Keratinocyte (primary cell): ENCODE measurements at regions not wholly inside any gene's neighbourhood (a gene's known extent, or its start where the extent isn't known, plus 50 kb on each side); places are given as distances from the start of the nearest gene placed in this dataset.

Source experiments
- DNase-seq: peaks from one replicate; pipeline ENCODE4 v3.0.0-alpha.2; 2011; ENCODE audit warnings: low read depth, missing footprints, low spot score
- FAIRE-seq: peaks from 2 replicates; lab custom pipeline; 2011; peaks lifted over from hg19 to GRCh38; lab: Jason Lieb, UNC
- H2AFZ ChIP-seq: 2 replicates; pipeline ENCODE4 v1.6.0; 2012; ENCODE audit warnings: low read length, control low read depth, inconsistent platforms; ENCODE audit not compliant: control insufficient read depth
- H3K27ac ChIP-seq: 2 replicates; pipeline ENCODE4 v1.5.1; 2011; ENCODE audit warnings: low read length; ENCODE audit not compliant: control insufficient read depth, insufficient read depth
- H3K27me3 ChIP-seq: 3 replicates; pipeline ENCODE4 v1.6.0; 2011; ENCODE audit warnings: low read length; ENCODE audit not compliant: control insufficient read depth, insufficient read depth; ENCODE audit errors: extremely low read depth
- H3K36me3 ChIP-seq, 2 experiments: 2 replicates in 1 of 2; 3 replicates in 1 of 2; pipeline ENCODE4 v1.5.1; 2011; ENCODE audit warnings: low read length in 2 of 2, mild to moderate bottlenecking in 1 of 2; ENCODE audit not compliant: control insufficient read depth in 2 of 2, insufficient read depth in 2 of 2; ENCODE audit errors: extremely low read depth in 1 of 2
- H3K4me1 ChIP-seq: 3 replicates; pipeline ENCODE4 v1.5.1; 2011; ENCODE audit warnings: low read length; ENCODE audit not compliant: control insufficient read depth, insufficient read depth; ENCODE audit errors: extremely low read depth
- H3K4me2 ChIP-seq: 3 replicates; pipeline ENCODE4 v1.6.0; 2011; ENCODE audit warnings: low read depth, low read length; ENCODE audit not compliant: control insufficient read depth, insufficient read depth; ENCODE audit errors: extremely low read depth
- H3K4me3 ChIP-seq, 3 experiments: fragments of 200-600 bp in 1 of 3; sonication (generic) in 1 of 3; 2 replicates in 2 of 3; 3 replicates in 1 of 3; pipeline ENCODE4 v1.5.1; 2011 to 2016; ENCODE audit warnings: low read length in 3 of 3, mild to moderate bottlenecking in 3 of 3, control low read depth in 2 of 3, inconsistent platforms in 1 of 3, low read depth in 1 of 3, mixed read lengths in 1 of 3, mixed run types in 1 of 3, moderate library complexity in 1 of 3; ENCODE audit not compliant: control insufficient read depth in 2 of 3, insufficient read depth in 2 of 3; ENCODE audit errors: extremely low read depth in 1 of 3
- H3K79me2 ChIP-seq: 2 replicates; pipeline ENCODE4 v1.6.0; 2012; ENCODE audit warnings: low read length; ENCODE audit not compliant: control insufficient read depth, insufficient read depth
- H3K9ac ChIP-seq: 3 replicates; pipeline ENCODE4 v1.6.0; 2011; ENCODE audit warnings: low read length; ENCODE audit not compliant: control insufficient read depth, insufficient read depth; ENCODE audit errors: extremely low read depth
- H3K9me1 ChIP-seq: 3 replicates; pipeline ENCODE4 v1.6.0; 2011; ENCODE audit warnings: low read length; ENCODE audit not compliant: control insufficient read depth, insufficient read depth; ENCODE audit errors: extremely low read depth
- H3K9me3 ChIP-seq: 2 replicates; pipeline ENCODE4 v1.5.1; 2012; ENCODE audit warnings: low read depth, low read length; ENCODE audit not compliant: control insufficient read depth
- H4K20me1 ChIP-seq: 3 replicates; pipeline ENCODE4 v1.6.0; 2011; ENCODE audit warnings: low read length; ENCODE audit not compliant: control insufficient read depth, insufficient read depth; ENCODE audit errors: extremely low read depth
- EZH2 ChIP-seq: IDR thresholded peaks from one replicate; pipeline ENCODE4 v1.6.1; 2012; ENCODE audit warnings: inconsistent platforms, mild to moderate bottlenecking, low read length, moderate library complexity
- dilution Hi-C: fragments of 300-500 bp; cut with MboI; formaldehyde crosslinking; loops from one replicate; pipeline ENCODE4 v1.7.0; 2020; ENCODE audit warnings: low sequenced_read_pairs; ENCODE audit not compliant: extremely low pct_ligation_motif_present
- TF ChIP-seq, protein P1 (sequence below), 3 experiments: IDR thresholded peaks in 1 of 3; conservative IDR thresholded peaks in 1 of 3; optimal IDR thresholded peaks in 1 of 3; 2 replicates in 2 of 3; 3 replicates in 1 of 3; pipeline versions ENCODE3 to v1.5.1; 2011; ENCODE audit warnings: low read length in 3 of 3, mild to moderate bottlenecking in 3 of 3, moderate library complexity in 2 of 3, control low read depth in 1 of 3, inconsistent platforms in 1 of 3; ENCODE audit not compliant: insufficient read depth in 2 of 3; ENCODE audit errors: extremely low read depth in 1 of 3

DNA sequence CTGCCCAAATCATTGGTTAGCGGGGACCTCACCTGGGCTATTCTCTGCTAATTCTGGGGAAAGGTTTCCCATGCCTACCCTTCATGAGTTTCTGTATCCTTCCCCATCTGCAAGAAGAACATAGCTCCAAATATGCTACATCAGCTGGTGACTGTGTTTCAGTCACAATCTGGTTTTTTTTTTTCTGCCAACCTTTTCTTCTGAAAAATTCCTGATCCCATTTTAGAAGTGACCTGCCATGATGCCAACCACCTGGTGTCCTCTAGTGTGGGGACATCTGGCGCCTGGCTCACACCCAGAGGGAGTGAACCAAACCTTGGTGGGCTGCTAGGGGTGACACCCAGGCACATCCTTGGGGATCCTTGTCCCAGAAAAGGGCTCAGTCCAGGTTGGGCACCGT lies 76.1 kb downstream of the CHRD start:
- TF ChIP-seq EZH2, result no peak
- TF ChIP-seq, protein P1, sequence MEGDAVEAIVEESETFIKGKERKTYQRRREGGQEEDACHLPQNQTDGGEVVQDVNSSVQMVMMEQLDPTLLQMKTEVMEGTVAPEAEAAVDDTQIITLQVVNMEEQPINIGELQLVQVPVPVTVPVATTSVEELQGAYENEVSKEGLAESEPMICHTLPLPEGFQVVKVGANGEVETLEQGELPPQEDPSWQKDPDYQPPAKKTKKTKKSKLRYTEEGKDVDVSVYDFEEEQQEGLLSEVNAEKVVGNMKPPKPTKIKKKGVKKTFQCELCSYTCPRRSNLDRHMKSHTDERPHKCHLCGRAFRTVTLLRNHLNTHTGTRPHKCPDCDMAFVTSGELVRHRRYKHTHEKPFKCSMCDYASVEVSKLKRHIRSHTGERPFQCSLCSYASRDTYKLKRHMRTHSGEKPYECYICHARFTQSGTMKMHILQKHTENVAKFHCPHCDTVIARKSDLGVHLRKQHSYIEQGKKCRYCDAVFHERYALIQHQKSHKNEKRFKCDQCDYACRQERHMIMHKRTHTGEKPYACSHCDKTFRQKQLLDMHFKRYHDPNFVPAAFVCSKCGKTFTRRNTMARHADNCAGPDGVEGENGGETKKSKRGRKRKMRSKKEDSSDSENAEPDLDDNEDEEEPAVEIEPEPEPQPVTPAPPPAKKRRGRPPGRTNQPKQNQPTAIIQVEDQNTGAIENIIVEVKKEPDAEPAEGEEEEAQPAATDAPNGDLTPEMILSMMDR (optimal IDR thresholded peaks at IDR 0.05 in 1 of 3, IDR thresholded peaks at IDR 0.05 in 1 of 3, conservative IDR thresholded peaks at IDR 0.05 in 1 of 3; ENCODE audit: extremely low read depth in 1 of 3, insufficient read depth in 2 of 3, low read length in 3 of 3), result no peak
- FAIRE-seq (no peak), DNase-seq (no peak)
- Histone ChIP-seq H3K27ac (no peak overlapping the region), H3K9ac (no peak overlapping the region), H3K36me3 (no peaks in the 10 kb centered on the region), H3K9me1 (no peaks in the 10 kb centered on the region), H3K27me3 (no peaks in the 10 kb centered on the region), H3K4me3 (no peak overlapping the region), H4K20me1 (no peaks in the 10 kb centered on the region), H2AFZ (no peak overlapping the region), H3K79me2 (no peaks in the 10 kb centered on the region), H3K9me3 (no peaks in the 10 kb centered on the region), H3K4me1 (peaks cover 4% of the 10 kb centered on the region), H3K4me2 (no peak overlapping the region)
- dilution Hi-C loops, result no loop called here

DNA sequence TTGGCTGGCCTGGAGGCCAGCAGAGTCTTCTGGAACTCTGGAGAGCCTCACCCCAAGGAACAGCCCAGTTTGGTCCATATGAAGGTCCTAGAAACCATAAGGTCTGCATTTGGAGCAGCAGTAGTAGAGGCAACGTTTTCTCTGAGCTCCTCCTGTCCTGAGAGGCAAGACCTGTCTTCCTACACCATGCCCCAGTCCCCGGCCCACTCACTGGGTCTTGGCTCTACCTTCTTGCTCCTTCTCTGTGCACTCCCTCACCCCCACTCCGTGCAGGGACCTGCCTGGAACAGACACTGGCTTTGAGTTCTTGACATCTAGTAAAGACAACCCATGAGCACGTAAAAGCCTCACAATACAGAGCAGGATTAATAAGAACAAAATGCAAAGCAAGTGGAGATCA lies 76.6 kb downstream of the CHRD start:
- Histone ChIP-seq H3K4me2 (no peak overlapping the region), H2AFZ (no peak overlapping the region), H3K9ac (no peak overlapping the region), H3K27me3 (no peaks in the 10 kb centered on the region), H3K27ac (no peak overlapping the region), H3K36me3 (no peaks in the 10 kb centered on the region), H3K4me3 (no peak overlapping the region), H3K4me1 (peaks cover 4% of the 10 kb centered on the region), H3K79me2 (no peaks in the 10 kb centered on the region), H3K9me1 (no peaks in the 10 kb centered on the region), H4K20me1 (no peaks in the 10 kb centered on the region), H3K9me3 (no peaks in the 10 kb centered on the region)
- FAIRE-seq (no peak), DNase-seq (no peak)
- dilution Hi-C loops, result no loop called here
- TF ChIP-seq, protein P1 (optimal IDR thresholded peaks at IDR 0.05 in 1 of 3, IDR thresholded peaks at IDR 0.05 in 1 of 3, conservative IDR thresholded peaks at IDR 0.05 in 1 of 3; ENCODE audit: extremely low read depth in 1 of 3, insufficient read depth in 2 of 3, low read length in 3 of 3), result no peak
